Fibroblast of lung (primary cell): ENCODE measurements at regions not wholly inside any gene's neighbourhood (a gene's known extent, or its start where the extent isn't known, plus 50 kb on each side); places are given as distances from the start of the nearest gene placed in this dataset.
A peak's percentile ranks its signal among the peaks of the same experiment; 100 is the strongest.

Experiments
- DNase-seq, 2 donors: peaks; one replicate each; pipeline versions ENCODE4 v3.0.0 to v3.0.0-alpha.2; 2010; ENCODE audit warnings: low read depth in 2 of 2
- H2AFZ ChIP-seq: 2 replicates; pipeline ENCODE4 v1.5.1; 2012; ENCODE audit warnings: low read length, control low read depth, inconsistent platforms
- H3K27ac ChIP-seq: 2 replicates; pipeline ENCODE4 v1.5.1; 2011; ENCODE audit warnings: low read length, control low read depth; ENCODE audit not compliant: insufficient read depth
- H3K27me3 ChIP-seq: 2 replicates; pipeline ENCODE4 v1.5.1; 2011; ENCODE audit warnings: mild to moderate bottlenecking, low read length; ENCODE audit not compliant: control insufficient read depth, insufficient read depth
- H3K36me3 ChIP-seq: 2 replicates; pipeline ENCODE4 v1.5.1; 2011; ENCODE audit warnings: low read length; ENCODE audit not compliant: control insufficient read depth, insufficient read depth
- H3K4me1 ChIP-seq: 2 replicates; pipeline ENCODE4 v1.5.1; 2011; ENCODE audit warnings: low read length; ENCODE audit not compliant: control insufficient read depth, insufficient read depth; ENCODE audit errors: extremely low read depth
- H3K4me2 ChIP-seq: 2 replicates; pipeline ENCODE4 v1.5.1; 2011; ENCODE audit warnings: low read length, control low read depth; ENCODE audit not compliant: insufficient read depth; ENCODE audit errors: extremely low read depth
- H3K4me3 ChIP-seq, 4 experiments: fragments of 200-600 bp in 1 of 4; sonication (generic) in 1 of 4; replicated peaks in 1 of 4; 2 replicates each; pipeline ENCODE4 v1.5.1; 2011 to 2016; ENCODE audit warnings: low read length in 4 of 4, low read depth in 3 of 4, mild to moderate bottlenecking in 3 of 4, control low read depth in 2 of 4, inconsistent platforms in 1 of 4, mixed read lengths in 1 of 4; ENCODE audit not compliant: insufficient read depth in 1 of 4; ENCODE audit errors: control extremely low read depth in 1 of 4
- H3K79me2 ChIP-seq: 2 replicates; pipeline ENCODE4 v1.5.1; 2012; ENCODE audit warnings: mild to moderate bottlenecking, low read length, inconsistent platforms; ENCODE audit not compliant: control insufficient read depth, insufficient read depth
- H3K9ac ChIP-seq: 2 replicates; pipeline ENCODE4 v1.5.1; 2011; ENCODE audit warnings: mild to moderate bottlenecking, low read length, control low read depth; ENCODE audit not compliant: insufficient read depth
- H3K9me3 ChIP-seq: 2 replicates; pipeline ENCODE4 v1.5.1; 2012; ENCODE audit warnings: low read depth, low read length; ENCODE audit not compliant: control insufficient read depth, insufficient read depth
- H4K20me1 ChIP-seq: 2 replicates; pipeline ENCODE4 v1.5.1; 2011; ENCODE audit warnings: low read length; ENCODE audit not compliant: control insufficient read depth, insufficient read depth; ENCODE audit errors: extremely low read depth
- CTCF ChIP-seq, 2 donors: IDR thresholded peaks in 1 of 2; conservative IDR thresholded peaks in 1 of 2; 1 replicate in 1 of 2; 2 replicates in 1 of 2; pipeline ENCODE4 v1.5.1; 2011 to 2012; ENCODE audit warnings: low read length in 2 of 2, control low read depth in 1 of 2, inconsistent platforms in 1 of 2, low read depth in 1 of 2, mild to moderate bottlenecking in 1 of 2
- EZH2 ChIP-seq: IDR thresholded peaks from 2 replicates; pipeline ENCODE4 v1.5.1; 2012; ENCODE audit warnings: low read length, control low read depth, mild to moderate bottlenecking; ENCODE audit errors: missing control alignments

- Histone ChIP-seq H3K4me3 (no peak overlapping the region), H3K4me1 (no peaks in the 10 kb centered on the region), H3K4me2 (no peak overlapping the region), H3K27ac (no peak overlapping the region), H3K9ac (no peak overlapping the region), H2AFZ (no peak overlapping the region), H3K9me3 (no peaks in the 10 kb centered on the region), H3K27me3 (no peaks in the 10 kb centered on the region), H4K20me1 (no peaks in the 10 kb centered on the region), H3K36me3 (no peaks in the 10 kb centered on the region), H3K79me2 (no peaks in the 10 kb centered on the region)
- TF ChIP-seq EZH2 (no peak), CTCF (conservative IDR thresholded peaks at IDR 0.05 in 1 of 2, IDR thresholded peaks at IDR 0.05 in 1 of 2; ENCODE audit: low read depth in 1 of 2, low read length in 2 of 2) (no peak)
- DNase-seq = peak; percentile 19 to 61
Observed at GRCh38 chr18:34467058-34467457, 242.3 kb upstream of the NOL4 start.

DNA sequence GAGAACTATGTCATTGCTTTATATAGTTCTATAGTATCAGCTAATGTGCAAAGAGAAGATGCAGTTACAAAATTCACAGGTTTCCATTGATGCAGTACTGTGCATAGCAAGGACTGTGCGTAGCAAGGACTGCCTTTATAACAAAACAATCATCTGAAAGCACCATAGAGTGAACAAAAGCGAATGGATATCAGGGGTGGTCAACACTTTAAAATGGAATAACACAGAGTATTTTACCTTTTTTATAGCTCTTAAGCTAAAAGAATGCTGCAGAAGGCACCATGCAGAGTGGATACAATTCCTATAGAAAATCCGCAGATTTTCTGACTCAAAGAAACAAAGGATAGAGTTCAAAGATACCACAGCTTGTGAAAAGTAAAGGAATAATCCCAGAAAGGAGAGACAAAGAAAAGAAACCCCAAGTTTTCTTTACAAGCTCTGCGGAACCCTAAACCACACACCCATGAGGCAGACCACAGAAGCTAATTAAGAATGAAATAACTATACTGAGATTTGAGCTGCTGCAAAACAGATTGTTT is 229.9 kb upstream of the DTNA start:
- H3K27ac ChIP-seq = no peak overlapping the region
- no peak overlapping the region for H3K4me2 ChIP-seq
- DNase-seq = no peak
- no peak overlapping the region for H2AFZ ChIP-seq
- H3K4me3 ChIP-seq = no peak overlapping the region
- no peak overlapping the region for H3K9ac ChIP-seq
- H3K36me3 ChIP-seq = no peaks in the 10 kb centered on the region
- no peaks in the 10 kb centered on the region for H3K79me2 ChIP-seq
- no peaks in the 10 kb centered on the region for H3K9me3 ChIP-seq
- TF ChIP-seq CTCF (conservative IDR thresholded peaks at IDR 0.05 in 1 of 2, IDR thresholded peaks at IDR 0.05 in 1 of 2; ENCODE audit: low read depth in 1 of 2, low read length in 2 of 2) (no peak), EZH2 (no peak)
- no peaks in the 10 kb centered on the region for H4K20me1 ChIP-seq
- H3K27me3 ChIP-seq = no peaks in the 10 kb centered on the region
- no peaks in the 10 kb centered on the region for H3K4me1 ChIP-seq

DNA sequence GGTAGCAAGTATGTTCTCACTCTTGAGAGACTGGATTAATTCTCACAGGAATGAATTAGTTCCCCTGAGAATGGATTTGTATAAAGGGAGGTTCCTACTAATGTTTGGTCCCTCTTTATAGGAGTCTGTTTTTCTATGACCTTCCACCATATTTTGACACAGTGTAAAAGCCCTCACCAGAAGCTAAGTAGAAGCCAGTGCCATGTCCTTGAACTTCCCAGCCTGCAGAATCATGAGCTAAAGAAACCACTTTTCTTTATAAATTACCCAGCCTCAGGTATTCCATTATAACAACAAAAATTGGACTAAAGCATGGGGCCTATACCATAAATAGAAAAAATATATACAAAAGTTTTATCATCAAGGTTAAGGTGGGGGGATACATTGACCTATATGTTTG is 227.9 kb upstream of the DTNA start:
- TF ChIP-seq CTCF (conservative IDR thresholded peaks at IDR 0.05 in 1 of 2, IDR thresholded peaks at IDR 0.05 in 1 of 2; ENCODE audit: low read depth in 1 of 2, low read length in 2 of 2) (no peak), EZH2 (no peak)
- H3K27ac ChIP-seq = no peak overlapping the region

More for the DNA sequence above, 227.9 kb upstream of the DTNA start:
- no peaks in the 10 kb centered on the region for H3K27me3 ChIP-seq
- no peak overlapping the region for H3K4me3 ChIP-seq
- H3K79me2 ChIP-seq = no peaks in the 10 kb centered on the region
- no peaks in the 10 kb centered on the region for H3K4me1 ChIP-seq
- no peaks in the 10 kb centered on the region for H4K20me1 ChIP-seq
- no peaks in the 10 kb centered on the region for H3K9me3 ChIP-seq
- H2AFZ ChIP-seq = no peak overlapping the region
- no peak overlapping the region for H3K4me2 ChIP-seq
- no peaks in the 10 kb centered on the region for H3K36me3 ChIP-seq
- DNase-seq = no peak
- H3K9ac ChIP-seq = no peak overlapping the region
